Prostate gland (tissue), 2 donors: ENCODE measurements at regions not wholly inside any gene's neighbourhood (a gene's known extent, or its start where the extent isn't known, plus 50 kb on each side); places are given as distances from the start of the nearest gene placed in this dataset.

Experiments
- DNase-seq: peaks from one replicate; pipeline ENCODE4 v3.0.0-alpha.2; 2019; ENCODE audit warnings: low spot score
- H3K27ac ChIP-seq, 2 donors: fragments of 200-600 bp; sonication (generic); 2 replicates each; pipeline ENCODE4 v1.5.1; 2017 to 2019
- H3K27me3 ChIP-seq: fragments of 200-600 bp; sonication (generic); replicated peaks from 2 replicates; pipeline ENCODE4 v1.5.1; 2019; ENCODE audit not compliant: insufficient read depth
- H3K36me3 ChIP-seq, 2 donors: fragments of 200-600 bp; sonication (generic); 1 replicate in 1 of 2; 2 replicates in 1 of 2; pipeline versions ENCODE4 v1.5.1 to v1.8.1; 2017 to 2019
- H3K4me1 ChIP-seq: fragments of 200-600 bp; sonication (generic); replicated peaks from 2 replicates; pipeline ENCODE4 v1.5.1; 2019
- H3K4me3 ChIP-seq, 2 donors: fragments of 200-600 bp; sonication (generic); 2 replicates each; pipeline ENCODE4 v1.5.1; 2017 to 2019
- H3K9me3 ChIP-seq: fragments of 200-600 bp; sonication (generic); 2 replicates; pipeline ENCODE4 v1.5.1; 2017
- CTCF ChIP-seq, 4 experiments: fragments of 200-600 bp in 2 of 4; fragments of 450-650 bp in 2 of 4; sonication (generic) in 2 of 4; IDR thresholded peaks; 1 replicate in 3 of 4; 2 replicates in 1 of 4; pipeline ENCODE4 v1.5.1; 2016 to 2019; ENCODE audit warnings: antibody characterized with exemption in 4 of 4, mild to moderate bottlenecking in 2 of 4, moderate library complexity in 2 of 4
- POLR2A ChIP-seq: fragments of 450-650 bp; IDR thresholded peaks from one replicate; pipeline ENCODE4 v1.6.1; 2016; ENCODE audit warnings: antibody characterized with exemption, mild to moderate bottlenecking
- POLR2AphosphoS5 ChIP-seq: sonication (generic); formaldehyde crosslinking; IDR thresholded peaks from one replicate; pipeline ENCODE4 v1.6.1; 2017; ENCODE audit warnings: antibody characterized with exemption
- WGBS: methylation state at CpG from one replicate; pipeline ENCODE4 v1.1.5; 2018; 5-methylcytosine and 5-hydroxymethylcytosine counted together
- intact Hi-C: fragments of 100-400 bp; cut with DNase I; formaldehyde crosslinking; loops from one replicate; pipeline ENCODE4 v1.14.2; 2022

- Histone ChIP-seq H3K9me3 (no peaks in the 10 kb centered on the region), H3K27me3 (no peaks in the 10 kb centered on the region), H3K4me1 (no peaks in the 10 kb centered on the region), H3K27ac (no peak overlapping the region), H3K4me3 (no peak overlapping the region), H3K36me3 (no peaks in the 10 kb centered on the region)
- DNase-seq = no peak
- TF ChIP-seq POLR2AphosphoS5 = no peak
- no peak for TF ChIP-seq CTCF (IDR thresholded peaks at IDR 0.05)
- TF ChIP-seq POLR2A = no peak
- 73% methylated on average over 6 of the region's 6 CpGs for WGBS
- intact Hi-C loops = no loop called here
Observed at GRCh38 chr6:125667326-125667725, 82.1 kb upstream of the HEY2 start.

GRCh38 chr6:125668071-125668470, 81.4 kb upstream of the HEY2 start:
- TF ChIP-seq POLR2A (no peak), POLR2AphosphoS5 (no peak), CTCF (IDR thresholded peaks at IDR 0.05) (no peak)
- intact Hi-C loops = no loop called here
- Histone ChIP-seq H3K27ac (no peak overlapping the region), H3K36me3 (no peaks in the 10 kb centered on the region), H3K9me3 (no peaks in the 10 kb centered on the region), H3K4me3 (no peak overlapping the region), H3K27me3 (no peaks in the 10 kb centered on the region), H3K4me1 (no peaks in the 10 kb centered on the region)
- DNase-seq = no peak
- WGBS = 99% methylated on average over 8 of the region's 8 CpGs

- no peak overlapping the region for H3K4me3 ChIP-seq
- TF ChIP-seq POLR2A (no peak), POLR2AphosphoS5 (no peak), CTCF (IDR thresholded peaks at IDR 0.05) (no peak)
- DNase-seq = no peak
- no peak overlapping the region for H3K27ac ChIP-seq
- no peaks in the 10 kb centered on the region for H3K36me3 ChIP-seq
- H3K27me3 ChIP-seq = no peaks in the 10 kb centered on the region
- intact Hi-C loops = no loop called here
- H3K9me3 ChIP-seq = no peaks in the 10 kb centered on the region
- 35% methylated on average over 5 of the region's 5 CpGs for WGBS
- no peaks in the 10 kb centered on the region for H3K4me1 ChIP-seq
Observed at GRCh38 chr6:125670568-125670967, 78.9 kb upstream of the HEY2 start.

- Histone ChIP-seq H3K4me3 (no peak overlapping the region), H3K4me1 (no peaks in the 10 kb centered on the region), H3K27ac (no peak overlapping the region), H3K27me3 (no peaks in the 10 kb centered on the region), H3K36me3 (no peaks in the 10 kb centered on the region), H3K9me3 (no peaks in the 10 kb centered on the region)
- no peak for DNase-seq
- intact Hi-C loops = no loop called here
- 47% methylated on average over 1 of the region's 1 CpG for WGBS
- TF ChIP-seq POLR2A = no peak
- TF ChIP-seq CTCF (IDR thresholded peaks at IDR 0.05) = no peak
- TF ChIP-seq POLR2AphosphoS5 = no peak
Observed at GRCh38 chr6:125671323-125671722, 78.1 kb upstream of the HEY2 start.

- TF ChIP-seq POLR2A = no peak
- no peak for TF ChIP-seq POLR2AphosphoS5
- no peak for TF ChIP-seq CTCF (IDR thresholded peaks at IDR 0.05)
- WGBS = 94% methylated on average over 5 of the region's 5 CpGs
- no peaks in the 10 kb centered on the region for H3K27me3 ChIP-seq
- no peaks in the 10 kb centered on the region for H3K9me3 ChIP-seq
- H3K36me3 ChIP-seq = no peaks in the 10 kb centered on the region
- intact Hi-C loops = no loop called here
- H3K27ac ChIP-seq = no peak overlapping the region
- H3K4me3 ChIP-seq = no peak overlapping the region
- no peaks in the 10 kb centered on the region for H3K4me1 ChIP-seq
- DNase-seq = no peak
Observed at GRCh38 chr6:125674230-125674629, 75.2 kb upstream of the HEY2 start.
